NCI-H2227 (cell line): ENCODE measurements at regions not wholly inside any gene's neighbourhood (a gene's known extent, or its start where the extent isn't known, plus 50 kb on each side); places are given as distances from the start of the nearest gene placed in this dataset.
"Not testable (repeated sequence)": the region's sequence is repeated elsewhere in the genome, so short reads cannot be mapped to it uniquely, and the experiment has no call there.

Experiments
- DNase-seq: peaks from one replicate; lab custom pipeline; 2025; ENCODE audit not compliant: unreplicated experiment; lab: John Stamatoyannopoulos, UW

DNA sequence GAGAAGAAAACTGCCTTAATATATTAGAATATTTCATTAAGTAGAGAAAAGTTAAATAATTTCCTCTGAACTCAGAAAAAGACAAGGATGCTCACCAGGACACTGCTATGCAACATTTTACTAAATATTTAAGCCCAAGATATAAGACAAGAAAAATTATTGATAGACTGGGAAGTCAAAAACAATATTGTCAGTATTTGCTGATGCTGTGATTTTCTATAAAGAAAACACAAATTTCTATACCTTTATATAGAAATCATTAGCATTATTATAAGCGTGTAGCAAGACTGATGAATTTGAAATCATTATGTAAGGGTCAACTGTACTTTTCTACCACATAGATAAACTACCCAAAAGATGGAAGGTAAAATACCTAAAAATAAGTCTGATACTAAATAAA, 451.0 kb downstream of the RNF144A start:
- DNase-seq, result no peak

DNA sequence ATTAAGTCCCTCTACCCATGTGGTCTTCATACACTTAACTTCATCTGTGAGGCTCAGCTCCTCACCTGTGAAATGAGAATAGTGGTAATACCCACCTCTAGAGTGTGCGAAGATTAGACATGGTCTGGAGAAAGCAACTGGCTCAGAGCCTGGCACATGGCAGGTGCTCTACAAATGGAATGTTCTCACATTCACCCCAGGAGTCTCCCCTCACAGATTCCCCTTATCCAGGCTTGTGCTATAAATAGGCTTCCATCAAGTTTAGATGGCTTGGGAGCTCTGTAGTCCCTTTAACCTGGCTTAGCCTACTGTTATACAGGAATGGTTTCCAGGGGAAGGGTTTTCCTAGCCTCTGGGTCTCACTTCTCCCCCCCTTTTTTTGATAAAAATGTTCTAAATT, 455.9 kb downstream of the RNF144A start:
- no peak for DNase-seq

DNA sequence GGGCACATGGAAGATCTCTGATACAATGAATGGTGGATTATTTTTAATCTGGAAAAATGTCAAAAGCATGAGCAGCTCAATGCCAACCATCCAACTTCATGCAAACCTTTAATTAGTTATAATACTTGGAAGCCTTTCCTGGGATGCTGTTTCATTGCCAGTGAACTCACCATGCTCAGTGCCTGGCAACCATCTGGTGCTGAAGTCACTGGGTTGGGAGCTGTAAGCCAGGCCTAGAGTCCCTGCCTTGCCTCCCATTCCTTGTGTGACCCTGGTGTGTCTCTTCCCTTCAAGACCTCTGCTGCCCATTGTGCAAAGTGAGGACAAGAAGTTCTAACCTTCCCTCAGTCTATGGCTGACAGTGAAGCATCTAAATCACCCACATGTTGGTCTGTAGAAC, 458.7 kb downstream of the RNF144A start:
- DNase-seq, result no peak

DNA sequence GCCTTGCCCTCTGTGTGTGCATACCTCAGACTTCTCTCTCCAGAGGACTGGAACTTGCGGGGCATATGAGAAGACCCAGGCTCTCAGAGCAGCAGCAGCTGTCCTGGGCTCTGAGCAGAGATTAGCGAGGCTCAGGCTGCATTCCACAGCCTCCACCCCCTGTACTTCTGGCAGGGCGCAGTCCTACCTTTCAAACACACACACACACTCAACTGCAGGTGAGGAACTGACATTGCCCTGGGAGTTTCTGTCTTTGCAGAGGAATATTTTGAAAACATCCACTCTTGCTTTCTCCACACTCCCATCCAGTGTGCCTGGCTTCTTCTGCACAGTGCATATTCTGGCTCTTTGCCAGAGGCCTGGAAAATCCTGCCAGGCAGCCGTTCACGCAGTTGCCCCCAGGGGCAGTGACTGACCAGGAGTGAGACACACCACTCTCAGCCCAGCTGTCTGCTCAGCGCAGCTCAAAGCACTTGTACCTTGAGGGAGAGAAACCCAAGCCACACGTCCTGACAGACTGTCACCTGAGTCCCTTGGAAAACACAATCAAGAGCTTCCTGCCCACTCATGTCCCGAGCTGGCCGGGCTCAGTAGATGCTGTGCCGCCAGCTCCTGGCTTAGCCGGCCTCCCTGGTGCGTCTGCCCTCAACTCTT, 460.8 kb downstream of the RNF144A start:
- peak; percentile 24 for DNase-seq

DNA sequence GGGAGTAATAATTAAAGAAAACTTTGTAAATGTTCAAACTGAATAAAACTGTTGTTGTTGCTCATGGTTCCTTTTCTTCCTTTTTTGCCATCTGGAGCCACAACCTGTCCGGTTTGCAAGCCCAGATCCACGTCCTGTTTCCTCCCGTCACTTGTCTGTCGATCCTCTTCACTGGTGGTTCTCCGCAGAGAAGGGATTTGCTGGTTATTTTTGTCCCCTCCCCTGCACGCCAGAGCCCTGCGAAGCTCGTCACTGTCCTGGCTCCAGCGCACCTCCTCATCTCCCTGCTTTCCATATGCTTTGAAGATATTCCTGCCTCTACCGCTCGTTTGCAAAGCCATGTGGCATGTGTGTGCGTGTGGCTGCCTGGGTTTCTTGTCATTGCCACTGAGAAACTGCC, 461.4 kb downstream of the RNF144A start:
- no peak for DNase-seq

DNA sequence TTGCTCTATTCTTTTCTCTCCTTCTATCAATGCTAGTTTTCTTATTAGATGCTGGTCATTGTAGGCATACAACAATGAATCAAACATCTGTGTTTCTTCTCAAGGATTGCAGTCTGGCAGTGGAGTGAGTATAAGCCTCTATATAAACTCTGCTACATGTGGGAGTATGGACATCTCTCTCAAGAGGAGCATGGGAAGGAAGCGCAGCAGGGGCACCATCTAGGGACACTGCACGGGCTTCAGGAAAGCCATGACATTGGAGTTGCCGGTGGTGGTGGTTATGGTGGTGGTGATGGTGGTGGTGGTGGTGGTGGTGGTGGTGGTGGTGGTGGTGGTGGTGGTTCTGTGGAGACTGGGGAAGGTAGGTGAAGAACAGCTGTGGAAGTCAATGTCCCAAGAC, 462.6 kb downstream of the RNF144A start:
- DNase-seq, result no peak

DNA sequence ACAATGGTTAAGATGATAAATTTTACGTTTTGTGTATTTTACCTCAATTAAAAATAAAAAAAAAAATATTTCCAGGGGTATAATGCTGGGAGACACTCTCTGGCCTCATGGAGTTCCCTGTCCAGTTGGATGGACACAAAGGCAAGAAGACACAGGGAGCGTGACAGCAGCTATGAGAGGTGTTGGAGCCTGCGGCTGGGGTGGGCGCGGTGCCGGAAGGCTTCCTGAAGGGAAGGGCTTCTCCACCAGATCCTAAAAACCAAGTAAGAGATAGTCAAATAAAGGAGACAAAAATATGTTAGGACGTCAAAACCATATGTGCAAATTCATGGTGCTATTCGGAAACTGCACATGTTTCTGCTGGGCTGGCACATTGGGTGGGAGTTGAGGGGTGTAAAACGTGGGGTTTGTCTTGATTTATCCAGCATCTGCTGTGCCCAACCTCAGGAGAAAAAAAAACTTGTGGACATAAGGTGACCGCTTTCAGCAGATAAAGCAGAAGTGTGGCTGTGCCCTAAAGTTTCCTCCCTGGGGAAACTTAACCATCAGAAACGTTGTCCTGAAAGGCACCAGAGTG, 467.6 kb downstream of the RNF144A start:
- DNase-seq, result no peak

DNA sequence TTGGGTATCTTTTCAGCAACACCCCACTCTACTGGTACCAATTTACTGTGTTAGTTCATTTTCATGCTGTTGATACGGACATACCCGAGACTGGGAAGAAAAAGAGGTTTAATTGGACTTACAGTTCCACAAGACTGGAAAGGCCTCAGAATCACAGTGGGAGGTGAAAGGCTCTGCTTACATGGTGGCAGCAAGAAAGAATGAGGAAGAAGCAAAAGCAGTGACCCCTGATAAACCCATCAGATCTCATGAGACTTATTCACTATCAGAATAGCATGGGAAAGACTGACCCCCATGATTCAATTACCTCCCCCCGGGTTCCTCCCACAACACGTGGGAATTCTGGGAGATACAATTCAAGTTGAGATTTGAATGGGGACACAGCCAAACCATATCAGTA, 473.1 kb downstream of the RNF144A start:
- not testable (repeated sequence) for DNase-seq

DNA sequence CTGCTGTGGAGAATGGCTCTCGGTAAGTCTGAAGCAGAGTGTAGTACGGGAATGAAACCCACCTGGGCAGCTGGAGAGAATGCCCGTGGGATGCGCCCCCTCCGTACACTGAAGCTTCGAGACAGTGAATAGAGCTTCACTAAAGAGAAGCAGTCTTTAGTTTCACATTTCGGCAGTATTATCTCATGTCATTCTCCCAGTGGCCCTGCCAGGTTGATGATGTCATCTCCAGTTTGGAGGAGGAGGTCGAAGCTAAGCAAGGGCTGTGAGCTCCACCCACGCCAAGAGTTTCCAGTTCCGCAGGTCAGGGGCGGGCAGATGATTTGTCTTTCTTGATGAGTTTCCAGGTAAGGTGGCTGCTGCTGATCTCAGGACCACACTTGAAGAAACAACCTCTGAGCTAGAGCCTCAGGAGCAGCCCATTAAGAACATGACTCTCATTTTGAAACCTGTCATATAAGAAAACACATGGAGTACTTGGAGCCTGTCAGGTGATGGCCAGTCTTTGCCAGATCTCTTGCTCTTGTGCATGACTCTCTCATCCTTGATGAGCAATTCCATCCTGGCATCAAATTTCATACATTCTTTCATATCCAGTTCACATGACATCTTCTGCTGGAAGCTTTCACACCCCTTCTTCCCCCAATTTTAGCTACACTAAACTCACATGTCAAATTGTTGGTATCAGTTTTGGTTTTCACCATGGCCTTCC, 475.0 kb downstream of the RNF144A start:
- no peak for DNase-seq

DNA sequence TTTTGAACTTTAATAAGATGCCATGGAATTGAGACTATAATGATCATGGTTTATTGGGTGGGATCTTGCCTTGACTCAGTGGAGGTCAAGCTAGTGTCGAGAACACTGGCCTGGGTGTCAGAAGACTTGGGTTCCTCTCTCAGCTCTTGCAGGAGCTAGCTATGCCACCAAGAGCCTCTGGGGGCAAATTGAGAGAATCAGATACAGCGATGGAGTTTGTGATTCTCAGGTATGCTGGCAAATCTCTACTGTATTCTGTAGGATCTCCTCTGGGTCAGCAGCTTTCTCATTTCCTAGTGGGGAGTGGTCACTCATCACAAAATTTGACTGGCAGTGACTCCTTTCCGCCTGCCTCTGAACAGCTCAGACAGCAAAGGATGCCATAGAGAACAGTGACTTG, 477.0 kb downstream of the RNF144A start:
- no peak for DNase-seq

DNA sequence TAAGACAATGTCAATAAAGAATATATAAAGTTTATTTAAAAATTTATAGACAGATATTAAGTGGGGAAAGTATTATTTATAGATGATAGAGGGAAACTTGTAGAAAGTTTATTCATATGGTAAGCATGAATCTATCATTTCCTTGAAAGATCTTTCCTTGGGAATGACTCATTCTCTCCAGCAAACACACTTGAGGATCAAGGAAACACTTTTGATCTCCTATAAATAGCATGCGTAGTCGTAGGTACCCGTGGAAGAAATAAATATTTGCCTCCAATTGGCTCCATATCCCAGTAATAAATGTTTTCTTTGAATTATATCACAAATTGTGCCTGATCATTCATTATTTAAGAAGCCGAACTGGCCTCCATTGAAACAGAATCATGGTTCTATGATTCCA, 483.4 kb downstream of the RNF144A start:
- DNase-seq, result no peak

DNA sequence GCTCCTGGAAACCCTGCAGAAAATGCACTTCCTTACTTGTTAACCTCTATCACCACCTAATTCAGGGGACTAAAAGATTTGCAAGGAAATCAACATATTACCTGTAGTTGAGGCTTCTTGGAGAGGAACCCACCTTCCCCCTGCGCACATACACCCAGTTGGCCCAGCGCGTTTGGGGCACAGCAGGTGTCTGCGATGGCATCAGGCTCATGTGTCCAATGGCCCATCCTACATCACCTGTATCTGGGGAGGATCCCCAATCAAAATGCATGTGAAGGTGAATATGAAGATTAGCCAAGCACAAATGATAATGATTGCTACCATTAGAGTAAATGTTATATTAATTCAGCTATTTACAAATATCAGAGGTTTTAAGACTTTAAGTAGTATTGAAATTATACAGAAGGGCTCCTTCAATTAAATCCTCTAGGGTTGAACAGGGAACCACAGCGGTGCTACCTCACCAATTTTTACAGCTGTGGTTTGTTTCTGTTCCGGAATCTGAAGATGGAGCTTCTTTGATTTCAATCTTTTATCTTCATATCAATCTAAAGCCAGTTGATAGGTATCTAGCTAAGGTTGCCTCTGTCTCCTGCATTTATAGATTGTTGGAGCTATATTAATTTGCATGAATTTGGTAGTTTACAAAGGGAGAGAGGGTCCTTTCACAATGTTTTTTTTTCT, 486.0 kb downstream of the RNF144A start:
- DNase-seq, result no peak

DNA sequence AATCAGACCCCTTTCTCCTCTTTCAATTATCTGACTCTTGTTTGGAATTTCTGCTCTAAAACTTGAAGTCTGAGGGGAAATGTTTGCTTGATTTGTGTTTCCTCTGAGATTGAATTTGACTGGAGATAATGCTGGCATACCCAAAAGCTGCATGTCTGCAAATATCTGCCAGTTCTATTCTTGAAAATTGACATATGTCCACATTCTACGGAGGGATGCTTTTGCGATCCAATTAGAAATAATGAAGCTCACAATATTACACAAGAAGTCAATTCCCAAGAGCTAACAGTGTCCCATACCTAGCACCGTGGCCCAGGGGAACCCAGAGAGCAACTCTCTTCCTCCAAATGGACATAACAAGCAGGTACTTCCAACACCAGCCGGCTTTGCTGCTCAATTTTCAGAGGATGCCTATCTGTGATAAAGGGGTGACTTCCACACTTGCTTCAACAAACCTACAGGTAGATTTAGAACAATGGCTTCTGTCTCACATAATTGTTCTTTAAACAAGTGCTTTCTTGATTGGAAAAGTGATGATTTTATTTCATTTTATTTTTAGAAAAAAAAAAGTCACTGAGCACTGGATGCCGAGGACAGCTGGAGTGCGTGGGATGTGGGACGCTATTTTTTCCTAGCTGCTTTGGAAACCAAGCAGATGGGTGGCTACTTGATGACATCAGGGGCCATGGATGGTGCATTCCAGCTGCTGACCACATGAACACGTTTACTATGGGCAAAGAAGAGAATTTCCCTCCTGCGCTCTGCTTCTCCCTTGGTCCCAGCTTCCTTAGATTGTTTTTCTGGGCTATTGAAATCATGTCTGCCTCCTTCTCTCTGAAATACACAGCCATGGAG, 488.9 kb downstream of the RNF144A start:
- no peak for DNase-seq

DNA sequence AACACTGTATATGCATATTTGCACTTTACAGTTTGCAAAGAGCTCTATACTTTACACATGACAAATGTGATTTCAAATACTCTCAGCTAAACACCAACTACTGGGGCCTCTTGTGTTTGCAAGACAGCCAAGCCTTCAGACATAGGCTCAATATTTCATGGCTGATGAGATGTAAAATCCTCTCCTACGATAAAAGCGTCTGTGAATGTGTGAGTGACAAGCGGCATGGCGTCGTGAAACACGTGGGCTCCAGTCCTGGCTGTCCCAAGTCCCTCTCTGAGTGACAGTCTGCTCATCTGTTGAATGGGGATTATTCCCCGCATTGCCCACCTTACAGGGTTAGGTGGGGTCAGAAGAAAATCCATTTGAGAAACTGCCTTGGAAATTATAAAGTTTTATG, 489.8 kb downstream of the RNF144A start:
- DNase-seq, result no peak

DNA sequence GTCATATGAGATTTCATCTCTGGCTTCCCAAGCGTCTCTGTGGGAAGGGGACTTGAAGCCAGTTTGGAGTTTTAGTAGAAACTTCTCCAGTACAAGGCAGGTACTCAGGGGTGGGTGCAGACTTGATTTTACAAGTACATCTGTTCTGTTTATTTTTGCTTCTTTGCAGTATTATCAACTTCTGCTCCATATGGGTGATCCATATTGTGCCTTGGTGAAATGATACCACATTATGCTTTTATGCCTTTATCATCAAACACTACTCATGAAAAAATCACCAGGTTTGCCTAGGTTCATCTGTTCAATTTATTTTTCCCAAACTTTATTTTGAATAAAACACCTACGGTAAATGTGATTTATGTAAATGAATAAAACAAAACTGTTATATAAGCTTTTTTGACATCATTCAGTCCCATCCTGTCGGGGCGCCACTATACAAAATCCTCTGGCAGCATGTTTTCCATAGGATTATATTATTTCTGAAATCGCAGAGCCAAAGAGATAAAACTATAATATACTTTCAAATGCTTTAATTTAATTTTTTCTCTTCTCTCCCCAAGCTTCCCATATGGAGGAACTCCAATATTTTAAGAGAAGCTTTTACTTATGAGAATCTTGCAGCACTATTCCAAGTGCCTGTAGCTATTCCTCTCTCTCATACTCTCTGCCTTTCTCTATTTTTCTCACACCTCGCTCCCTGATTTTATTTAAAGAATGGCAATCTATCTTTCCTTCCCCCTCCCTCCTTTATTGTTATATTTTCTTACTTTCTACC, 490.9 kb downstream of the RNF144A start:
- DNase-seq, result no peak

DNA sequence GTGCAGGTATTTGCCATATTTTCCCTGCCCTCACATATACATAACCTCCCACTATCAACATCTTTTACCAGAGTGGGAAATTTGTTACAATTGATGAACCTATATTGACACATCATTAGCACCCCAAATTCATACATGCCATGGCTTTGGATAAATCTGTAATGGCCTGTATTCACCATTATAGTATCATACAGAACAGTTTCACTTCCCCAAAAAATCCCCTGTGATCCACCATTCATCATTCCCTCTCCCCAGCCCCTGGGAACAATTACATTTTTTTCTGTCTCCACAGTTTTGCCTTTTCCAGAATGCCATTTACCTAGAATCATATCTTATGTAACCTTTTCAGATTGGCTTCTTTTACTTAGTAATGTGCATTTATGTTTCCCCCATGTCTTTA, 494.5 kb downstream of the RNF144A start:
- DNase-seq, result no peak

DNA sequence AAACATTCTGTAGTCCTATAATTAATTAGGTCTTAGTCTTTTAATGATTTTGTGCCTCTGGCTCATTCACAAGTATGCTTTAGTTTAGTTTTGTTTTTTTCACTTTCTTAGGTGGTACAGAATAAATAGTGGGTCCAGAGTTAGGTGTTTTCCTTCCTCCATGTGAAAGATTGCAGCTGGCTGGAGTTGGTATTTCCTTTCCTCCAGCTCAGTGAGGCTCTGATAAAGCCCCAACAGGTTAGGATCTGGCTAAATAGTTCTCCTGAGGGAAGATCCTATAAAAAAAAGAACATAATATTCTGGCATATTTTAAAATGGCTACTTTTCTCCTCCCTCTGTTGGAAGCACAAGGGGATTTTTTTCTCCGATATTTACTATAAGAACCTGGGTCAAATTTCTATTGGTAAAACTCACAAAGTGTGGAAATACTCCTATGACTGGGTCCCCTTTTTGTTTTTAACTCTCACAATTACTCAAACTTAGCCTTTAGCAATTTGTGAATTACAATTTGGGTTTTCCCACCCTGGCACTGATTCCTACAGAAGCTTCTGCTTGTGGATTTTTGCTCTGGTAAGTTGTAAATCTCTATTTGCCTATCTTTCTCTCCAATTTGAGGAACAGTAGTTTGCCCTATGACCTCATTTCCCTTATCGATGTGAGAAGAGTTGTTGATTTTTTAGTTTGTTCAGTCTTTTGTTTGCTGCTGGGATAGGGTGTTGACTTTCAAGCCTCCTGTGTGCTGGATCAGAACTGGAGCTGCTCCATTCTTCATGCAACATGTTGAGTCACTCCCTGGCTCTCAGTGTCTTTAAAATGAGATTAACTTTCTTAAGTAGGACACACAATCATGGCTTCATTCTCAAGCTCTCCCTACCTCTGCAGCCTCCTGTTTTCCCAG, 500.9 kb downstream of the RNF144A start:
- DNase-seq, result no peak

DNA sequence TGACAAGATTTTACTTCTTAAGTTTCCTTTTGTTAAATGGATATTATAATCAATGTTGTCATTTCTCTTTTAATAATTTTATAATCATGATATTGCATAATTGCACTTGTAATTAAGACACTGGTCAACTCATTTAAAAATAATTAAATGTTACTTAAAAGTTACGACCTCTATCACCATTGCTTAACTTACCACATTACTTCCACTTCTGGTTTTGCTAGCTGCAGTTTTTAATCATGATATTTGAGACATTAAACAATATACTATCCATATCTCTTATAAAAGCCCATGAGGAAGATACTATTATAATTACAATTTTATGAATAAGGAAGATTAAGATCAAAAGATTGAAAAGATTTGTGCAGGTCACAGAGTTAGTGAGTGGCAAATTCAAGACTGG, 502.0 kb downstream of the RNF144A start:
- no peak for DNase-seq

DNA sequence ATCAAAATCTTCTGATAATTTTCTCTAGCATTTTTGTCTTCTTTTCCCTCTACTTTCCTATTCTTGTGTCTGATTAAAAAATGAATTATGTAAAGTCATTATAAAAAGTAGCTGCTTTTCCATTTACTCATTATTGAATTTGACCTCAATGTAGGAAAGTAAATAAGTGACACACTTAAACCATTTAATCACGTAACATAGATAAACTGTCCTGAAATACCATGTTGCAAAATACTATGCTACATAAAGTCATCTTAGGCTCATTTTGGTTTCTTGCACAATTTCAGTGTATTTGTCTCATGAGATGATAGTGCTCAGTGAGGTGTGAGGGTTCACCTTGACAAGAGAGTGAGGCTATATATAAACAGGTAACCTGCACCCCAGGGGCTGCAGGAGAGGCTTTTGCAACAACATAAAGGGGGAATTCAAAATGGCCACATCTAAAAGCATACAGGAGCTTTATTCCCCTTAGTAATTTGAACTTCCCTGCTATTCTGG, 502.7 kb downstream of the RNF144A start:
- DNase-seq, result no peak
